Esophagus squamous epithelium (tissue), 4 donors: ENCODE measurements at regions not wholly inside any gene's neighbourhood (a gene's known extent, or its start where the extent isn't known, plus 50 kb on each side); places are given as distances from the start of the nearest gene placed in this dataset.

ENCODE experiments used
- CTCF ChIP-seq, 6 experiments: fragments of 450-650 bp in 4 of 6; fragments of 200-600 bp in 2 of 6; sonication (generic) in 2 of 6; IDR thresholded peaks; one replicate each; pipeline ENCODE4 v1.5.1; 2016 to 2019; ENCODE audit warnings: antibody characterized with exemption in 6 of 6, mild to moderate bottlenecking in 4 of 6, moderate library complexity in 4 of 6
- POLR2A ChIP-seq, 4 donors: fragments of 450-650 bp; IDR thresholded peaks; one replicate each; pipeline ENCODE4 v1.6.1; 2017; ENCODE audit warnings: antibody characterized with exemption in 4 of 4, mild to moderate bottlenecking in 4 of 4, moderate library complexity in 3 of 4

- TF ChIP-seq CTCF (IDR thresholded peaks at IDR 0.05) (no peak), POLR2A (IDR thresholded peaks at IDR 0.05) (no peak)
These were observed 190.6 kb downstream of the HIBADH start for GRCh38 chr7:27472043-27472442.
